ENCODE measurements at regions not wholly inside any gene's neighbourhood (a gene's known extent, or its start where the extent isn't known, plus 50 kb on each side); places are given as distances from the start of the nearest gene placed in this dataset.

DNA sequence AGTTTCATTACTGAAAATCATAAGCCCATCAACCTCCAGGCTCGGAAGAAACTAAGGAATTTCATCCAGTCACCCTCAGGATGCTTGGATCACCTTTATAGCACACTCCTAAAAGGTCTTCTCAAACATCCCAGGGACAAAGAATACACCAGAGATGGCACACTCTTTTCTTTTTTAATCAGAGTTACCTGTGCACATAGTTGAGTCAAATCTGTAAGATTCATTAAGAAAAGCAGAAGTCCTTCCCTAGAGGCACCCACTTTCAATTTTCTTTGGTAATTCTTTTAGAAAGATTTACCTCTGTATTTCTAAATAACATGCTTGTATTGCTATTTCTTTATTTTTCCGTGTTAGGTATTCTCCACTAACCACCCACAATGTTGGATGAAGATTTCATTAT is 50.6 kb upstream of the IL6 start:
- Histone ChIP-seq H3K9me3 (ENCODE audit: control insufficient read depth, low read length) (no peaks in the 10 kb centered on the region), H3K4me3 (ENCODE audit: insufficient read depth, low read depth, low read length, poor library complexity, severe bottlenecking) (no peak overlapping the region), H3K27me3 (replicated peaks; ENCODE audit: control insufficient read depth, insufficient read depth, low read length, poor library complexity, severe bottlenecking) (no peaks in the 10 kb centered on the region), H3K4me1 (ENCODE audit: control insufficient read depth, insufficient read depth, low read length, poor library complexity, severe bottlenecking) (peaks cover 14% of the 10 kb centered on the region), H3K27ac (ENCODE audit: insufficient read depth, low read length, poor library complexity, severe bottlenecking) (no peak overlapping the region), H3K36me3 (ENCODE audit: control insufficient read depth, insufficient read depth, low read length) (no peaks in the 10 kb centered on the region)
- DNase-seq: no peak

DNA sequence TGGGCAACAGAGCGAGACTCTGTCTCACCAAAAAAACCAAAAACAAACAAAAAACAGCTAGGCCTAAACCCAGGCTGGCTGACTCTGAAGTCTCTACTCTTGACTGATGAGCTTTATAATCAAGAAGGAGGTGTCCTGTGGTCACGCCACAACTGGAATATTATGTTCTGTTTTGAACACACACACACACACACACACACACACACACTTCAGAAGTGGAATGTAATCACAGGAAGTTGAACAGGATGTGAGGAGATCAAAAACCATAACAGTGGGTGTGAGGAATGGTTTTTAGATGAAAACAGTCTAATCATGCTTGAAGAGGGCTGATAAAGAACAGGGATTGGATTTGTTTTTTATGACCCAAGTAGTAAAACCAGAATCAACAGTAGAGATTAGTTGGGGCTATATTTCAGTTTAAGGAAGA is 51.1 kb upstream of the IL6 start:
- peaks cover 14% of the 10 kb centered on the region for H3K4me1 ChIP-seq (ENCODE audit: control insufficient read depth, insufficient read depth, low read length, poor library complexity, severe bottlenecking)
- no peaks in the 10 kb centered on the region for H3K27me3 ChIP-seq (replicated peaks; ENCODE audit: control insufficient read depth, insufficient read depth, low read length, poor library complexity, severe bottlenecking)
- H3K27ac ChIP-seq (ENCODE audit: insufficient read depth, low read length, poor library complexity, severe bottlenecking): peak overlapping the region; percentile 17
- DNase-seq: peak in 1 of 3 donors; percentile 3
- no peaks in the 10 kb centered on the region for H3K9me3 ChIP-seq (ENCODE audit: control insufficient read depth, low read length)
- no peaks in the 10 kb centered on the region for H3K36me3 ChIP-seq (ENCODE audit: control insufficient read depth, insufficient read depth, low read length)
- no peak overlapping the region for H3K4me3 ChIP-seq (ENCODE audit: insufficient read depth, low read depth, low read length, poor library complexity, severe bottlenecking)

DNA sequence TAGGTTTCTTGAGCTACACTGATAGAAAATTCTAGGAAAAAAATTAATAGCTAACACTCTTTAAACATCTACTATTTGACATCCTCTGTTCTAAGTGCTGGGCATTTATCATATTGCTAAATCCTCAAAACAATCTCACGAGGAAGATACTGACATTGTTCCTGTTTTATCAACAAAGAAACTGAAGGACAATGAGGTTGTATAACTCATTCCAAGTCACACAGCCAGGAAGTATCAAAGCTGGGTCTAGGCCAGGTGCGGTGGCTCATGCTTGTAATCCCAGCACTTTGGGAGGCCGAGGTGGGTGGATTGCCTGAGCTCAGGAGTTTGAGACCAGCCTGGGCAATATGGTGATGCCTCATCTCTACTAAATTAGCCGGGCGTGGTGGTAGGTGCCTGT is 51.6 kb upstream of the IL6 start:
- Histone ChIP-seq H3K27ac (ENCODE audit: insufficient read depth, low read length, poor library complexity, severe bottlenecking) (peak overlapping the region; percentile 17), H3K27me3 (replicated peaks; ENCODE audit: control insufficient read depth, insufficient read depth, low read length, poor library complexity, severe bottlenecking) (no peaks in the 10 kb centered on the region), H3K36me3 (ENCODE audit: control insufficient read depth, insufficient read depth, low read length) (no peaks in the 10 kb centered on the region), H3K4me1 (ENCODE audit: control insufficient read depth, insufficient read depth, low read length, poor library complexity, severe bottlenecking) (peaks cover 14% of the 10 kb centered on the region), H3K4me3 (ENCODE audit: insufficient read depth, low read depth, low read length, poor library complexity, severe bottlenecking) (no peak overlapping the region), H3K9me3 (ENCODE audit: control insufficient read depth, low read length) (no peaks in the 10 kb centered on the region)
- DNase-seq: no peak

DNA sequence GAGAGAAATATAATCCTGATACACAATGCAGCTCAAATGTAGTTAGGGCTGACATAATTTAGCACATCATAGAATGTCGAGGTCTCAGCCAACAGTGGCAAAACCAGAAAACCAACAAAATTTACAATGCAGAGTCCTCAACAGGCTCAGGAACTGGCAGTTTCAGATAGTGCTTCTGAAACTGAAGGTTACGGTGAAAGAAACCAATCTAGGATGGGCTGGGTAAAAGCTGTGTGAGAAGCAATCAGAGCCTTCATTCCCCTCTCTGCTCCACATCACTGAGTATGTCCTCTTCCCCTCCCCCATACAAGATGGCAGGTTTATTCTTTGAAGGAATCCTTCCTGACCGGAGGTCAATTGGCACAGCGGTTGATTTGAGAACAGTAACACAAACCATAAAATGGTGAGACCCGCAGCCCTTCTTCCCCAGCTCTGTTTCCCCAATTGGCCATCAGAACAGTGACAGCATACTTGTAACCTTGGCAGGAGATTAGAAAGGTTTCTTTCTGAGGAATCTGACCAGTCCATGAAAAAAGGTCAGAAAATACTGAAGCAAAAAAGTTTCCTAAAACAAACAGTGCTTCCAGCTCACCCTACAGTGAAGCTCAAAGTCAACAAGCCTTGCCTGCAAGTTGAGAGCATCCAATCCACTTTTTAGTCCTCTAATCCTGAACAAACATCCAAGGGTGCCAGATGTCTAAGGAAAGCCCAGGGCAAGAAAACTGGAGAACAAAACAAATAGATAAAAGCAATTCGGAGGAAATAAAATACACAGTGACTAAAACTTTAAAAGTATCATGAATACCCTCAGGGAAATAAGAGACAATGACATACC is 53.9 kb upstream of the IL6 start:
- Histone ChIP-seq H3K27me3 (replicated peaks; ENCODE audit: control insufficient read depth, insufficient read depth, low read length, poor library complexity, severe bottlenecking) (no peaks in the 10 kb centered on the region), H3K27ac (ENCODE audit: insufficient read depth, low read length, poor library complexity, severe bottlenecking) (no peak overlapping the region), H3K36me3 (ENCODE audit: control insufficient read depth, insufficient read depth, low read length) (no peaks in the 10 kb centered on the region), H3K4me1 (ENCODE audit: control insufficient read depth, insufficient read depth, low read length, poor library complexity, severe bottlenecking) (peaks cover 10% of the 10 kb centered on the region), H3K9me3 (ENCODE audit: control insufficient read depth, low read length) (no peaks in the 10 kb centered on the region), H3K4me3 (ENCODE audit: insufficient read depth, low read depth, low read length, poor library complexity, severe bottlenecking) (no peak overlapping the region)
- no peak for DNase-seq

DNA sequence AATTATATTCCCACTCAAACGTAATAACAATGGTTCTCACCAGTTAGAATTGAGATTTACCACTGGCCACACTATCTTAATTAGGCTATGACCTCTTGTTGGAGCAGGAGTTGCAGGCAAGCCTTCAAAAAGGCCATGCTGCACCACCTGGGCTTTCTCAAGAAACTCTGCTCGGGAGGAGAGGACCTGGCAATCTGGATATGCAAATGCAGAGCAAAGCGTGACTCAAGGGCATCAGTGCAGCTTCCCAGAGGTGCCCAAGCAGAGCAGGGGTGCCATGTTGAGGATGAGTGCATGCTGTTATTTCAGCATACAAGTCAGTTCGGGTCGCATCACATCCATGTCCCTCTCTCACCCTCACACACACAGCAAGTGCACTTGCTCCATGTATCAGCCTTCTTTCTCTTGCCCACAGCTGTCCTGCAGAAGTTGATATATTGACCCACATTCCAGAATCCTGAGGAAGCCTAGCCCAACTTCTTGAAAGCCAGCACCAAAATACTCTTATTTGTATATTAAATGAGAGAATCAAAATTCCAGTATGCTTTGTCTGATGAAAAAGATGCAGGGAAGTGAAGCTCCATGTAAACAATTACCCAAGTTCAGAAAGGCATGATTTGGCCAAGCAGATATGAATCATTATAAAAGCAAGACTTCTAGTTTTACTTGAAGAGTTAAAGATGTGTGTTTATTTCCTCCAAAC is 55.7 kb upstream of the IL6 start:
- H3K27ac ChIP-seq (ENCODE audit: insufficient read depth, low read length, poor library complexity, severe bottlenecking): no peak overlapping the region
- peaks cover 1% of the 10 kb centered on the region for H3K4me1 ChIP-seq (ENCODE audit: control insufficient read depth, insufficient read depth, low read length, poor library complexity, severe bottlenecking)
- no peaks in the 10 kb centered on the region for H3K36me3 ChIP-seq (ENCODE audit: control insufficient read depth, insufficient read depth, low read length)
- DNase-seq: no peak
- H3K9me3 ChIP-seq (ENCODE audit: control insufficient read depth, low read length): no peaks in the 10 kb centered on the region
- no peak overlapping the region for H3K4me3 ChIP-seq (ENCODE audit: insufficient read depth, low read depth, low read length, poor library complexity, severe bottlenecking)
- no peaks in the 10 kb centered on the region for H3K27me3 ChIP-seq (replicated peaks; ENCODE audit: control insufficient read depth, insufficient read depth, low read length, poor library complexity, severe bottlenecking)

DNA sequence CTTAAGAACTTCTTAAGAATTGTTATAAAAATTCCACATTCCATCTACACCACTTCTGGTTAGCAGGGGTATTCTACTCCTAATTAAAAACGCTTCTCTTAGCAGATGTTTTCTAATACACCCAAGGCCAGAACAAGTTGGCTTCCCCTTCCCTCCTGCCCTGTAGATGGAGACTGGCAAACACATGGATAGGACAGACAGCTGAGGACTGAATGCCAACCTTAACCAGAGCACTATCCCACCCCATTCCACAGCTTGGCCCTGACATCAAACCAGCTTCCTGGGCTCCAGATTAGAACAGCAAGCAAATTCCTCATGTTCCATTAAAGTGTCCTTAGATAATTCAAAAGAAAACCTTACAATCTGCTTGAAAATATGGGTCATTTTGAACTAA is 56.6 kb upstream of the IL6 start:
- no peaks in the 10 kb centered on the region for H3K27me3 ChIP-seq (replicated peaks; ENCODE audit: control insufficient read depth, insufficient read depth, low read length, poor library complexity, severe bottlenecking)
- H3K27ac ChIP-seq (ENCODE audit: insufficient read depth, low read length, poor library complexity, severe bottlenecking): no peak overlapping the region
- no peak for DNase-seq
- no peaks in the 10 kb centered on the region for H3K9me3 ChIP-seq (ENCODE audit: control insufficient read depth, low read length)
- H3K4me1 ChIP-seq (ENCODE audit: control insufficient read depth, insufficient read depth, low read length, poor library complexity, severe bottlenecking): no peaks in the 10 kb centered on the region
- H3K36me3 ChIP-seq (ENCODE audit: control insufficient read depth, insufficient read depth, low read length): no peaks in the 10 kb centered on the region
- H3K4me3 ChIP-seq (ENCODE audit: insufficient read depth, low read depth, low read length, poor library complexity, severe bottlenecking): no peak overlapping the region

DNA sequence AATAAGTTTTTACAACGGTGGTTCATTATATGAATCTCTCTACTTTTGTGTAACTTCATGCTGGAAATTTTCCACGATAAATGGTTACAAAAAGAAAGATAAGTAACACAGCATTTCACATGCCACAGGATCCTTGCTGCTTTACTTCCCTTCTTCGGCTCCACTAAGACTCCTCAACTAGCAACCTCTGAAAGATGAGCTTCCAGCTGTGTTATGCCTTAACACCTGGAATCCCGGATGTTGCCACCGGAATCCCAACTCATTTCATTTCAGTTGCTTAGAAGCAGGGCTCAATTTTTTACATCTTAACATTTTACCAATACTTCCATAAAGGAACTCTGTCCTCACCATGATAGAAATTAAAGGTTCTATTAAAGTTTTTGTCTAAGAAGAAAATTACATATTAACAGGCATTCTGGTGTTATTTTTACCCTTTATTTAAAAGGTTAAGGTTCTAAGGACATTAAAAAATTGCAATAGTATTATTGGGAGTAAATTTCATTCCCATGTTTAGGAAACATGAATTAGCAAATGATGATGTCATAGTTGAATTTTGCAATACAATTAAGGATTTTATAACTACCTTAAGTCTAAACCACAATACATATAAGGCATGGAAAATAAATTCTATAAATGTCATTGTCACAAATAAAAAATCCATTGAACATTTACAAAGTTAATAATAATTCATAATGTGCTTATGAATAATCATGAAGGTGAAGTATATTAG is 57.1 kb upstream of the IL6 start:
- DNase-seq: no peak
- no peaks in the 10 kb centered on the region for H3K27me3 ChIP-seq (replicated peaks; ENCODE audit: control insufficient read depth, insufficient read depth, low read length, poor library complexity, severe bottlenecking)
- no peaks in the 10 kb centered on the region for H3K36me3 ChIP-seq (ENCODE audit: control insufficient read depth, insufficient read depth, low read length)
- no peak overlapping the region for H3K4me3 ChIP-seq (ENCODE audit: insufficient read depth, low read depth, low read length, poor library complexity, severe bottlenecking)
- no peaks in the 10 kb centered on the region for H3K4me1 ChIP-seq (ENCODE audit: control insufficient read depth, insufficient read depth, low read length, poor library complexity, severe bottlenecking)
- H3K9me3 ChIP-seq (ENCODE audit: control insufficient read depth, low read length): no peaks in the 10 kb centered on the region
- H3K27ac ChIP-seq (ENCODE audit: insufficient read depth, low read length, poor library complexity, severe bottlenecking): no peak overlapping the region

DNA sequence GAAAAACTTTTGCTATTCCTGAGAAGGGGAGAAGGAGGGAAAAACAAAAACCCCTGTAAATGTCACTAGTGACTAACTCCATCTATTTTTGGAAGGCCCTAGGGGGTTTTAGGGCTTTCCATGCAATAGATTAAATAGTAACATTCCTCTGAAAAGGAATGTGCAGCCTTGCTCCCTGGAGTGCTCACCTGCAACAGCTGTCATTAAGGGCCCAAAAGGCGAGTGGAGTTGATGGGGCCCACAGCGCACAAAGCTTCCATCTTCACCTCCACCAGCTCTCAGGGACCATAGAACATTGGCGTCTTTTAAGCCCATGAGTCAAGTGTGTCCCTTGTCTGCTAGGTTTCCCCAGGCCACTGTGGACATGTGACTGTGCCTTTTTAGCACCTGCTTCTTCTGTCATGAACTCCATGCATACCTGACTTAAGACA is 58.0 kb upstream of the IL6 start:
- H3K4me3 ChIP-seq (ENCODE audit: insufficient read depth, low read depth, low read length, poor library complexity, severe bottlenecking): no peak overlapping the region
- H3K36me3 ChIP-seq (ENCODE audit: control insufficient read depth, insufficient read depth, low read length): no peaks in the 10 kb centered on the region
- no peak overlapping the region for H3K27ac ChIP-seq (ENCODE audit: insufficient read depth, low read length, poor library complexity, severe bottlenecking)
- DNase-seq: no peak
- H3K27me3 ChIP-seq (replicated peaks; ENCODE audit: control insufficient read depth, insufficient read depth, low read length, poor library complexity, severe bottlenecking): no peaks in the 10 kb centered on the region
- no peaks in the 10 kb centered on the region for H3K4me1 ChIP-seq (ENCODE audit: control insufficient read depth, insufficient read depth, low read length, poor library complexity, severe bottlenecking)
- H3K9me3 ChIP-seq (ENCODE audit: control insufficient read depth, low read length): no peaks in the 10 kb centered on the region

DNA sequence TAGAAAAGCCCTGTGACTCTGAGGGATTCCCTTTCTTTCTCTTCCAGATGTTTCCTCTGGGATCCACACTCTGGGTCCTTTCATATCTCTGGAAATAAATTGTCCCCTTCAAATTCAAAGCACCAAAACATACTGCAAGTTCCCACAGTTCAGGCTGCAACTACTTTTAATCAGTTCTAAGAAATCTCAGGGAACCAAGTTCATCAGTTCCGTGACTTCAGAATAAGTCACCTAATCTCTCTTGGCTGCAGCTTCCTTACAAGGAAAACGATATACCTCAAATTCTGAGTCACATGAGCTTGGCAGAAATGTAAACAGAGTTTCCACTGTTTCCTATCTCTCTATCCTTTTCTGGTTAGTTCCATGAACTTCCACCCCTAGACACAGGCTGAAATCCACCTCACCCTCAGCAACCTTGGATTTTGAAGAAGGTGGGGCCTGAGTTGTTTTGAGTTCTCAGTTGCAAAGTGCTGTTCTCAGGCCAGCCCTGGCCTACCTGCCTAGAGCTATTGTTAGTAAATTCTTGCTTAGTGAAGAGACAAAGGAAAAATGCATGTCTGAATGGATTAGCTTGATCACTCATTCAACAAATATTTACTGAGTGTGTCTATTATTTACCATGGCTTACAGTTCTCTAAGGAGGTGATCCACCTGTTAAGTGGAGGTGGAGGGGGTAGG is 59.3 kb upstream of the IL6 start:
- no peak for DNase-seq
- no peaks in the 10 kb centered on the region for H3K9me3 ChIP-seq (ENCODE audit: control insufficient read depth, low read length)
- H3K36me3 ChIP-seq (ENCODE audit: control insufficient read depth, insufficient read depth, low read length): no peaks in the 10 kb centered on the region
- no peak overlapping the region for H3K27ac ChIP-seq (ENCODE audit: insufficient read depth, low read length, poor library complexity, severe bottlenecking)
- no peaks in the 10 kb centered on the region for H3K27me3 ChIP-seq (replicated peaks; ENCODE audit: control insufficient read depth, insufficient read depth, low read length, poor library complexity, severe bottlenecking)
- H3K4me1 ChIP-seq (ENCODE audit: control insufficient read depth, insufficient read depth, low read length, poor library complexity, severe bottlenecking): no peaks in the 10 kb centered on the region
- H3K4me3 ChIP-seq (ENCODE audit: insufficient read depth, low read depth, low read length, poor library complexity, severe bottlenecking): no peak overlapping the region
